Superior temporal gyrus (tissue), 1 donor: ENCODE measurements at regions not wholly inside any gene's neighbourhood (a gene's known extent, or its start where the extent isn't known, plus 50 kb on each side); places are given as distances from the start of the nearest gene placed in this dataset.
"Not testable (repeated sequence)": the region's sequence is repeated elsewhere in the genome, so short reads cannot be mapped to it uniquely, and the experiment has no call there.

Source experiments
- DNase-seq: peaks from one replicate; pipeline ENCODE4 v3.0.0-alpha.2; 2016; ENCODE audit errors: extremely low spot score

GRCh38 chr15:75100679-75101078, 77.3 kb downstream of the PPCDC start:
- no peak for DNase-seq

DNA sequence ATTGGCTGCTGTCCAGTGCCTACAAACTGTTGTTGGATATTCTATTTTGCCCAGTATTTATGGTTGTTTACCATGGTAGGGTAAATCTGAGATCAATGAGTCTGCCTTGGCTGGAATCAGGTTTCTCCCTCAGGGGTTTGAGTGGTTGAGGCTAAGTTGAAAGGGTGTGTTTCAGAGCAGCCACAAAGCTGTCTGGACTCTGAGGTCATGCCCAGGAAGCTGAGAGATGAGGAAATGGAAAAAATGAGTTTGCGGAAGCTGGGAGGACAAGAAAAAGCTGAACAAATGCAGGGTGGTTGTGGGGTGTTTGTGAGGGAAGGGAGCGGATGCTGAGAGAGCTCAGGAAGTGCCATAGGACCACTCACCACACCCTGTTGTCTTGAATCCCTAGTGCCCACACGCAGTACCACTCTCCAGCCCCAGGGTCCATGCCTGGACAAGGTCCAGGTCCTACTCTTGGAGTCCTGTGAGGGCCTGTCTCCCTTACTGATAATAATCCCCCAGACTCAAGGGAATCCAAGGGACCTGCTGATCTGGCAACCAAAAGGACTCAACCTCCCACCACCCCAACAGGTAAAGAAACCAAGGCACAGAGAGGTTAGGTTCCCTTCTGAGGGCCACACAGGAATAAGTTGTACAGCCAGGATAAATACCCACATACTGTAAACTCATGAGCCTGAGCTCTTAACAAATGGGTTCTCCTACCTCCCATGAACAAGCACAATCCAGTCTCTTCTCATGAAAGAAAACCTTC, 81.6 kb downstream of the PPCDC start:
- DNase-seq = peak; percentile 28

DNA sequence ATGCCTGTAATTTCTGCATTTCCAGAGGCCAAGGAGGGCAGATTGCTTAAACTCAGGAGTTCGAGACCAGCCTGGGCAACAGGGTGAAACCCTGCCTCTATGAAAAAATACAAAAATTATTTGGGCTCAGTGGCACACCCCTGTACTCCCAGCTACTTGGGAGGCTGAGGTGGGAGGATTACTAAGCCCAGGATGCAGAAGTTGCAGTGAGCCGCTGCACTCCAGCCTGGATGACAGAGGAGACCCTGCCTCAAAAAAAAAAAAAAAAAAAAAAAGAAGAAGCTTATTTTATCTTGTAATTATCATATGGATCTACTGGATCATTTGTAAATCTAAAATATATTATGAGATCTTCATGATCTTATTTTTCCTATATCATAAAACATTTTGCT, 84.1 kb downstream of the PPCDC start:
- DNase-seq = no peak

DNA sequence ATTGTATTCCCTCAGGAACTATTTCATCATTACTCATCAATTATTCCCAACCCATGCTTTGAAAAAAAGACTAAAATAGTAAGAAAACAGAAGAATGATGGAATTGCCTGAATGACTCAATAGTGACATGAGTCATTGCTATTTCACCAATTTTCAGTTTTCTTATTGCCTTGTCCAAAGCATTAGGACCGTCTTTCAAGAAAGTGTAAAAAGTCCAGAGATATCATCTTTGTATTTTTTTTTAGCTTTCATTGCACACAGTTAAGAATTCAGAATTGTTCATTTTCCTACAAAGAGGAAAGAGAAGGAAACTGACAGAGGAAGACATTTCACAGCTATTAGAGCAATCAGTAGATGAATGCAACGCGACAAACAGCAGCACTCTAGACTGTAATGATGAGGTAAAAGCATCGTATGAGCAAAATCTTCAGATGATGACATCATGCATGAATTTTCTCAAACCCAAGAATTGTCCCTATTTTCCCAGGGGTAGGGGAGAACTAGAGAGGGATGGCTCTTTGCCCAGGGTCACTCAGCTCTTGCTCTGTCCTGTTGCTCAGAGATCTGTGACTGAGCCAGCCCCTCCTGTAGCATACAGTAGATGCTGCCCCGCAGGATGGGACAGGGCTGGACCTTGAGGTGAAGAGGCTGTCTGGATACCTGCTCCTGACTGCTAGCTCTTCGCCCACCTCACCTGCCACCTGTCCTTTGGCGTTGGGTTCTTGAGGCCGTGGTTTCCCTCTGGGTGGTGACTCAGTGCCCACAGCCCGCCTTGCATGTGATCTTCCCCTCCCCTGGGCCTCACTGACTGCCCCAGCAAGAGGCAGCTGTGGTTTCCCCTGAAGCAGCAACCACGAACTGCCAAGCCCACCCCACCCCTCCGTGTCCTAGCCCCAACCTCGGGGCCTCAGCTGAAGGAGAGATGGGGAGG, 84.8 kb downstream of the PPCDC start:
- DNase-seq = no peak

GRCh38 chr15:75109021-75109735, 85.8 kb downstream of the PPCDC start:
- DNase-seq = no peak

DNA sequence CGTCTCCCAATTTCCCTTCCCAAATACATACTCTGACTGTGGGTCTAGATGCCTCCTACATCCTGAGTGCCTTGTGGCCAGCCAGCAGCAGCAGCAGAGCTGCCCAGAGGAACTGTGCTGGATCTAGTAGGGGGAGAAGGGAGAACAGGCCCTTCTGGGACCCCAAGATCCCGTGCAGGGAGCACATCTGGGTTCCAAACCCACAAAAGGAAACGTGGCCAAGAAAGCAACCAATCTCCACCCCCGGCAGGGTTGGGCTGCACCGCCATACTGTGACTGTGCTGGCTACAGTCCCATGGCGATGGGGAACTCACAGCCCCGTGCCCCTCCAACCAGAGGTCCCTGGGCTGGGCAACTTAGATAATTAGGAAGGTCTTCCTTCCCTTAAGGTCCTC, 86.3 kb downstream of the PPCDC start:
- DNase-seq = no peak

GRCh38 chr15:75112278-75112847, 89.0 kb downstream of the PPCDC start:
- no peak for DNase-seq

DNA sequence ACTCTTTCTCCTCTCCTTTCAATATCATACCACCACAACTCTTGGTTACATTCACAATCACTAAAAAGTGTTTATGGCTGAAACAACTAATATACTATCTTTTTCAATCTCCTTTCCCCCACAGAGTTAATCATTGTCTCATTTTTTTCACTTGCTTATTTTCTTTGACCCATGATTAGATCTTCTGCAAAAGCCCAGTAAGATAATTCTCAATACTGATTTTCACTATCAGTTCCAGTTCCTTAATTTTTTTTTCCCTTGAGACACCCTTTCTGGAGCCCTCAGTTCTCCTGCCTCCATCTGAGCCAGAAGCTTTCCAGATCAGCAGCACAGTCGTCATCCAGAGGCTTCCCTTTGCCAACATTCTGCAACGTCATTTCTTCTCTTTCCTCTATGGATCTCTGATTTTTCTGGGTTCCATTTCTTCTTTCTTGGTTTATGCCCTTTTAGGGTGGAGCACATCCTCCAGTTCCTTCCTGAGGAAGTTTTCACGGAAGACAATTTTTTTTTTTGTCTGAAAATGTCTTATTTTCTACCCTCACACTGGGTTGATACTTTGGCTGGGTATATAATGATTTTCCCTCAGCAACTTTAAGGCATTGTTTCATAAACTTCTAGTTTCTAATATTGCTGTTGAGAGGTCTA, 88.7 kb upstream of the C15orf39 start:
- no peak for DNase-seq

DNA sequence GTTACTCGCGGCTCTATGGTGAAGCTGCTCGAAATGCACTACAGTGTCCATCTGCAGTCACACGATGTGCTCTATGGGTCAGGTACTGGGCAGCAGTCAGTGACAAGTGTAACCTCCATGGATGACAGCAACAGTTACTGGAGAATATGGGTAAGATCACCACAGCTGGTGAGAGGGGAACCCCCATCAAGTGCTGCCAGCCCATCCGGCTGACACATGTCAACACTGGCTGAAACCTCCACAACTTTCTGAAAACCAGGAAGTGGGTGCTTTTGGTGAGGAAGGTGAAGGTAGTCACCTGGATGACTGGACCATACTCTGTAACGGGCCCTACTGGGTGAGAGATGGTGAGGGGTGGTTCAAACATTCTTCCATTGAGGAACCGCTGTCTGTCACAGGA, 87.4 kb upstream of the C15orf39 start:
- no peak for DNase-seq

- DNase-seq = peak; percentile 54
These were observed 86.9 kb upstream of the C15orf39 start for GRCh38 chr15:75114796-75115195.

GRCh38 chr15:75115411-75115913, 86.2 kb upstream of the C15orf39 start:
- not testable (repeated sequence) for DNase-seq

DNA sequence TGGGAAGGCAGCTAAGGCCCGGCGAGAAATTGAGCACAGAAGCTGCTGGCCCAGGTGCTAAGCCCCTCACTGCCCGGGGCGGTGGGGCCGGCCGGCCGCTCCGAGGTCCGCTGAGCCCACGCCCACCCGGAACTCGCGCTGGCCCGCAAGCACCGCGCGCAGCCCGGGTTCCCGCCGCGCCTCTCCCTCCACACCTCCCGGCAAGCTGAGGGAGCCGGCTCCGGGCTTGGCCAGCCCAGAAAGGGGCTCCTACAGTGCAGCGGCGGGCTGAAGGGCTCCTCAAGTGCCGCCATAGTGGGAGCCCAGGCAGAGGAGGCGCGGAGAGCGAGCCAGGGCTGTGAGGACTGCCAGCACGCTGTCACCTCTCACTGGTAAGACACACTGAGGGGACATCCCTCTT, 85.5 kb upstream of the C15orf39 start:
- not testable (repeated sequence) for DNase-seq

- DNase-seq = no peak
These were observed 83.7 kb upstream of the C15orf39 start for GRCh38 chr15:75117993-75118392.

DNA sequence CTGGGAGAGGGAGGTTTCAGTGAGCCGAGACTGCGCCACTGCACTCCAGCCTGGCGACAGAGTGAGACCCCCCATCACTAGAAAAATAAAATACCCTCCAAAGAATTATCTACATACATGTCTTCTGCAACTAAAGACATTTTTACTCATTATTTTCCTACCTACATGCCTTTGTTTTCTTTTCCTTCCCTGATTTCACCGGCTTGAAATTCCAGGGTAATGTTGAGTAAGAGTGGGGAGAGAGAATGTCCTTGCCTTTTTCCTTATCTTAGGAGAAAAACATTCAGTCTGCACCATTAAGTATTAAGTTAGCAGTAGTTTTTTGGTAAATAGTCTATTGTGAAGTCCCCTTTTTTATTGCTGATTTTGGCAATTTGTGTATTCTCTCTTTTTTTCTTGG, 82.4 kb upstream of the C15orf39 start:
- not testable (repeated sequence) for DNase-seq

- no peak for DNase-seq
These were observed 80.2 kb upstream of the C15orf39 start for GRCh38 chr15:75121491-75121890.

- no peak for DNase-seq
These were observed 78.3 kb upstream of the C15orf39 start for GRCh38 chr15:75123395-75123794.

DNA sequence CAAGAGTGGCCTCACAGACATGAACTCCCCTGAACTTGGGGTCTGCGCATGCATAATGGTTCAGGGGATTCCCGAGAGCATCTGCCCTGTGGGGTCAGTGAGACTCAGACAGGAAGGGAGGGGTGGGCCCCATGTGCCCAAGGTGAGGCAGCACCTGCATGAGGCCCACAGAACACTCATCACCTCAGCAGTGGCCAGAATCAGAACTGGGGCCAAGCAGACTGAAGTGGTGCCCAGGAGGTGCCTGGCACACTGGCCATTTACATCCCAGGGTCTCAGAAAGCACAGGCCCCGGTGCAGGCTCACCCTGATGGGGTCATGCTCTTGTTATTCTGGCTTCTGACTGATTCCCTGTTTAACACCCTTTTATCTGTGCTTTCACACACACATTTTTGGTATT, 77.4 kb upstream of the C15orf39 start:
- DNase-seq = not testable (repeated sequence)

GRCh38 chr15:75125935-75126334, 75.7 kb upstream of the C15orf39 start:
- no peak for DNase-seq

DNA sequence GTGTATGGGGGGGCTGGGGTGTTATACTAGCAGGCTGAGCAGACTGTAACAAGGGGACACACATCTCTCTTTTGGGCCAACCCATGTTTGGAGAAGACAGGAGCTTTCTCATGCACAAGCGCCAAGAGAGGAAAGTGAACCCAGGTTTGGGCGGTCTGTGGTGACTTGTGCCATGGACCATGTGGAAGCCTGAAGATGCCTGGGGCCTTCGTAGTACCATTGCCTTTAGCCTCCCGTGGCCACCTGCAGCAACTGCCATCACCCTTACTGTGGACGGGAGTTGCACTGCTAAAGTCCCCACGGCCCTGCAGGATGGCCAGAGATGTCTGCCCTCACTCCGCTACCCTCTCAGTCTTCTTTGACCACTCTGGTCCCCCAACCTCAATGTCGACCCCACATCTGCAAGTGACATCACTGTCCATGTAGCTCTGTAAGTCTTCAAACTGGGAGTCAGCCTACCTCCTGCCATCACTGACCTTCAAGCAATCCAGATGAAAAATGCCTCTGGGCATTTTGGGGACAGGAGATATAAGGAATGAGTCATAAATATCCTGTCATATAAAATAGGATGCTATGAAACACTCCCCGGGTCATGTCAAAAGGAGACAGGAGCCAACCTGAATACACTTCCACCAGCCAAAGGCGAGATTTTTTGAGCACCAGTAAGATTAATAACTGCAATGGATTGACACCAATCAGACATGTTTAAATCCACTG, 74.7 kb upstream of the C15orf39 start:
- DNase-seq = no peak

DNA sequence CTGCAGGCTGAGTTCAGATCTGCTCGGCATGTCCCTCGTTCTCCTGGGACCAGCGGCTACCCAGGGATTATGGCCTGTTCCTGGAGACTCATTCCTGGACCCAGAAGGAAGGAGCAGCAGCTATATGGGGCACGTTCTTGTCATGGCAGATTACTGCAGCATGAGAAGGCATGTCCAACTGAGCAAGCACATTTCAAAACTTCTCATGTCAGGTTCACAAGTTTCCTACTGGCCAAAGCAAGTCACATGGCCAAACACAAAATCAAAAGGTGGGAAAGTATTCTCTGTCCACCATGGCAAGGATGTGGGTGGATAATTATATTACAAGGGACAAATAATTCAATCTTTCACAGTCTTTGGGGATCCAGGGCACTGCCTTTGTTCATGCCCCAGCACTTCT, 71.9 kb upstream of the C15orf39 start:
- DNase-seq = no peak

- no peak for DNase-seq
These were observed 70.4 kb upstream of the C15orf39 start for GRCh38 chr15:75131269-75131643.
